Panc1 (cell line): ENCODE measurements at regions not wholly inside any gene's neighbourhood (a gene's known extent, or its start where the extent isn't known, plus 50 kb on each side); places are given as distances from the start of the nearest gene placed in this dataset.

ENCODE experiments used
- ATAC-seq: fragments of 200-7000 bp; cut with Tn5 transposase; 2 replicates; pipeline ENCODE4 v1.9.1; 2020; ENCODE audit warnings: mild to moderate bottlenecking, moderate library complexity
- BruUV-seq: library from RNA; stranded (reverse); fragments of 400-500 nt; replicated peaks from 2 replicates; lab custom pipeline; 2021; lab: Mats Ljungman, UMichigan
- CTCF ChIA-PET: fragments of 300-600 bp; sonication (Branson Sonifier 250); formaldehyde crosslinking; loops from one replicate; lab custom pipeline; 2022; ENCODE audit warnings: antibody characterized with exemption; lab: Charles Lee
- POLR2A ChIA-PET: fragments of 300-600 bp; sonication (Branson Sonifier 250); formaldehyde crosslinking; loops from one replicate; lab custom pipeline; 2022; ENCODE audit warnings: antibody characterized with exemption; lab: Charles Lee
- DNase-seq: peaks from one replicate; pipeline ENCODE4 v3.0.0-alpha.2; 2010; ENCODE audit warnings: low read depth, low spot score
- H3K27ac ChIP-seq: 2 replicates; pipeline ENCODE4 v1.5.1; 2011; ENCODE audit warnings: mild to moderate bottlenecking, low read length, inconsistent platforms
- H3K27me3 ChIP-seq: fragments of 200-500 bp; sonication (Bioruptor generic); 2 replicates; pipeline ENCODE4 v1.6.0; 2014; ENCODE audit warnings: low read length, inconsistent platforms; ENCODE audit not compliant: control insufficient read depth, insufficient read depth
- H3K36me3 ChIP-seq: fragments of 200-500 bp; sonication (Bioruptor generic); 2 replicates; pipeline ENCODE4 v1.5.1; 2014; ENCODE audit warnings: inconsistent platforms, mild to moderate bottlenecking, low read length, moderate library complexity; ENCODE audit not compliant: control insufficient read depth, insufficient read depth
- H3K4me1 ChIP-seq: 2 replicates; pipeline ENCODE4 v1.5.1; 2011; ENCODE audit warnings: inconsistent platforms, mild to moderate bottlenecking, low read length, moderate library complexity; ENCODE audit not compliant: control insufficient read depth, insufficient read depth
- H3K4me3 ChIP-seq, 2 experiments: 2 replicates each; pipeline ENCODE4 v1.5.1; 2011 to 2012; ENCODE audit warnings: low read depth in 2 of 2, low read length in 2 of 2, mild to moderate bottlenecking in 2 of 2, inconsistent platforms in 1 of 2, moderate library complexity in 1 of 2
- H3K9me3 ChIP-seq: fragments of 200-500 bp; sonication (Bioruptor generic); 2 replicates; pipeline ENCODE4 v1.5.1; 2014; ENCODE audit warnings: low read depth, mild to moderate bottlenecking, inconsistent platforms, low read length, moderate library complexity; ENCODE audit not compliant: control insufficient read depth, insufficient read depth
- CTCF ChIP-seq: fragments of 450-650 bp; IDR thresholded peaks from 2 replicates; pipeline ENCODE4 v1.5.1; 2017; ENCODE audit warnings: mild to moderate bottlenecking
- POLR2AphosphoS5 ChIP-seq: IDR thresholded peaks from 2 replicates; pipeline ENCODE4 v1.6.1; 2012; ENCODE audit warnings: mild to moderate bottlenecking, low read depth, low read length, moderate library complexity
- REST ChIP-seq, 2 experiments: IDR thresholded peaks; 2 replicates each; pipeline ENCODE4 v1.6.1; 2011 to 2012; ENCODE audit warnings: low read depth in 2 of 2, control low read depth in 1 of 2, low read length in 1 of 2, mild to moderate bottlenecking in 1 of 2, moderate library complexity in 1 of 2; ENCODE audit not compliant: insufficient read depth in 1 of 2
- SIN3A ChIP-seq: IDR thresholded peaks from 2 replicates; pipeline ENCODE4 v1.6.1; 2012; ENCODE audit warnings: low read depth, mild to moderate bottlenecking, low read length, moderate library complexity, borderline replicate concordance; ENCODE audit not compliant: insufficient read depth
- TCF7L2 ChIP-seq: IDR thresholded peaks from 2 replicates; pipeline ENCODE4 v1.6.1; 2011; ENCODE audit warnings: mild to moderate bottlenecking, low read depth, low read length, inconsistent platforms
- in situ Hi-C: cut with HindIII; loops from 2 replicates; pipeline ENCODE4 v1.10.0; 2016; ENCODE audit warnings: low sequenced_read_pairs, low pct_unique_long_range_greater_than_20kb
- intact Hi-C: fragments of 100-400 bp; cut with micrococcal nuclease; formaldehyde crosslinking; loops from one replicate; pipeline ENCODE4 v1.10.0; 2022; ENCODE audit not compliant: unreplicated experiment

GRCh38 chr10:128594688-128595087, 468.5 kb upstream of the MKI67 start:
- ATAC-seq (no peak), DNase-seq (no peak)
- Histone ChIP-seq H3K4me3 (no peak overlapping the region), H3K4me1 (no peaks in the 10 kb centered on the region), H3K27ac (no peak overlapping the region), H3K27me3 (no peaks in the 10 kb centered on the region), H3K36me3 (no peaks in the 10 kb centered on the region), H3K9me3 (no peaks in the 10 kb centered on the region)
- ChIA-PET POLR2A (no interaction called here), CTCF (no interaction called here)
- in situ Hi-C loops (no loop called here), intact Hi-C loops (no loop called here)
- no TSS peak for BruUV-seq
- TF ChIP-seq SIN3A, result no peak
- no peak for TF ChIP-seq CTCF
- TF ChIP-seq POLR2AphosphoS5, result no peak
- no peak for TF ChIP-seq REST (IDR thresholded peaks at IDR 0.05; ENCODE audit: insufficient read depth in 1 of 2, low read depth in 2 of 2, low read length in 1 of 2)
- no peak for TF ChIP-seq TCF7L2

GRCh38 chr10:128596906-128597305, 470.7 kb upstream of the MKI67 start:
- no peaks in the 10 kb centered on the region for H3K4me1 ChIP-seq
- H3K27ac ChIP-seq, result no peak overlapping the region
- CTCF ChIA-PET, result no interaction called here
- ATAC-seq (no peak), DNase-seq (no peak)
- H3K9me3 ChIP-seq, result no peaks in the 10 kb centered on the region
- no peaks in the 10 kb centered on the region for H3K36me3 ChIP-seq
- TF ChIP-seq CTCF (no peak), TCF7L2 (no peak), REST (IDR thresholded peaks at IDR 0.05; ENCODE audit: insufficient read depth in 1 of 2, low read depth in 2 of 2, low read length in 1 of 2) (no peak), SIN3A (no peak), POLR2AphosphoS5 (no peak)
- BruUV-seq, result no TSS peak
- POLR2A ChIA-PET, result no interaction called here
- H3K27me3 ChIP-seq, result no peaks in the 10 kb centered on the region
- in situ Hi-C loops, result no loop called here
- no peak overlapping the region for H3K4me3 ChIP-seq
- intact Hi-C loops, result no loop called here
